Central memory CD8-positive, alpha-beta T cell (primary cell): ENCODE measurements at regions not wholly inside any gene's neighbourhood (a gene's known extent, or its start where the extent isn't known, plus 50 kb on each side); places are given as distances from the start of the nearest gene placed in this dataset.
A peak's percentile ranks its signal among the peaks of the same experiment; 100 is the strongest.
"Not testable (repeated sequence)": the region's sequence is repeated elsewhere in the genome, so short reads cannot be mapped to it uniquely, and the experiment has no call there.

ENCODE experiments used
- ATAC-seq: fragments of 150-1000 bp; cut with Tn5 transposase; replicated peaks from 2 replicates; pipeline ENCODE4 v1.10.0; 2022; ENCODE audit warnings: mild to moderate bottlenecking, moderate FRiP score, moderate number of reproducible peaks; ENCODE audit not compliant: poor library complexity, severe bottlenecking; ENCODE audit errors: extremely low read depth
- DNase-seq, 2 donors: peaks; one replicate each; pipeline ENCODE4 v3.0.0; 2021; ENCODE audit warnings: low spot score in 2 of 2
- H3K27ac Mint-ChIP-seq: one replicate; pipeline ENCODE4 v1.8.0; 2022; ENCODE audit warnings: low read depth, mild to moderate bottlenecking, moderate library complexity, mixed read lengths
- H3K27me3 Mint-ChIP-seq: one replicate; pipeline ENCODE4 v1.8.0; 2022; ENCODE audit warnings: mixed read lengths
- H3K36me3 Mint-ChIP-seq: one replicate; pipeline ENCODE4 v1.8.0; 2022; ENCODE audit warnings: mild to moderate bottlenecking, moderate library complexity, mixed read lengths; ENCODE audit not compliant: insufficient read depth
- H3K4me1 Mint-ChIP-seq: one replicate; pipeline ENCODE4 v1.8.0; 2022; ENCODE audit warnings: mixed read lengths
- H3K4me3 Mint-ChIP-seq: one replicate; pipeline ENCODE4 v1.8.0; 2022; ENCODE audit warnings: mild to moderate bottlenecking, moderate library complexity, mixed read lengths
- H3K9me3 Mint-ChIP-seq: one replicate; pipeline ENCODE4 v1.8.0; 2022; ENCODE audit warnings: mixed read lengths

- Mint-ChIP-seq H3K27me3 (no peaks in the 10 kb centered on the region), H3K9me3 (no peaks in the 10 kb centered on the region), H3K27ac (no peak overlapping the region), H3K4me1 (peaks cover 37% of the 10 kb centered on the region), H3K36me3 (no peaks in the 10 kb centered on the region), H3K4me3 (no peak overlapping the region)
- DNase-seq, result no peak
- ATAC-seq, result no peak
Measured at GRCh38 chr2:234403751-234404150, 93.1 kb downstream of the ARL4C start.

GRCh38 chr2:234403074-234403473 lies 93.8 kb downstream of the ARL4C start:
- Mint-ChIP-seq H3K27ac (no peak overlapping the region), H3K4me3 (no peak overlapping the region), H3K36me3 (no peaks in the 10 kb centered on the region), H3K9me3 (no peaks in the 10 kb centered on the region), H3K4me1 (peaks cover 43% of the 10 kb centered on the region), H3K27me3 (no peaks in the 10 kb centered on the region)
- no peak for DNase-seq
- no peak for ATAC-seq

DNA sequence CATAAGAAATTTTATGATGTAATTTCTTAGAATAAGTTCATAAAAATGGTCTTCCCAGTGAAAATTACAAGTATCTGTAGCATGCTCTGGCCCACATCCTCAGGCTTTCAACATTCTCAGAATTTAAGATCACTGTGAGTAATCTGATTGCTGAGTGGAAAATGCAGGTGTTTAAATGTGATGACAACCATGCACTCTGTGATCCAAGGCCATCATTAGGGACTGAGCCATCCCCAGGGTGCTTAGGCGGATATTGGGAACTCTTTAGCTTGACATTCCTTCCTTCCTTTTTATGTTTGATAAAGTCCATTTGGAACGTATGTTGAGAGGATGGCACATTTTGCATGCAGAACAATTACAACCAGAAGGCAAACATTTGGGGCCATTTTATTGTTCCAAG lies 95.5 kb downstream of the ARL4C start:
- Mint-ChIP-seq H3K27ac (no peak overlapping the region), H3K9me3 (no peaks in the 10 kb centered on the region), H3K4me1 (peaks cover 39% of the 10 kb centered on the region), H3K27me3 (no peaks in the 10 kb centered on the region), H3K36me3 (no peaks in the 10 kb centered on the region), H3K4me3 (no peak overlapping the region)
- DNase-seq (no peak), ATAC-seq (no peak)

- Mint-ChIP-seq H3K4me3 (no peak overlapping the region), H3K9me3 (no peaks in the 10 kb centered on the region), H3K4me1 (peaks cover 31% of the 10 kb centered on the region), H3K27me3 (no peaks in the 10 kb centered on the region), H3K27ac (no peak overlapping the region), H3K36me3 (no peaks in the 10 kb centered on the region)
- ATAC-seq (no peak), DNase-seq (no peak)
Measured at GRCh38 chr2:234399451-234400246, 97.2 kb downstream of the ARL4C start.

DNA sequence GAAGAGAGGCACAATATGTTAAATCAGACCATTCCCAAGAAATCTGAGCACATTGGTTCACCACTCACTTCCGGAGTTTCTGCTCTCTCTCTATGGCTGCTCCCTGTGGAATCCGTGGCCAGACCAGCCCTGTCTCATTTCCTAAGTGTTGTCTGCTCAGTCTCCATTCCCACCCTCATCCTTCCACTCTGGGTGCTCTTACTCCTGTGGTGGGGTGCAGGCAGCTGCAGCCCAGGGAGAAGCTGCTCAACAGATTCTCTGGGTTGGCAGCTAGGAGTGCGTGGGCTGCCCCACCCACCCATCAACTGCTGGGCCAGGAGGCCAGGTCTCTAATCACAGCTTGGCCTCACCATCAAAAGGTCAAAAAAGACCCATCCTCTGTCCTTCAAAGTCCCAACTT lies 98.3 kb downstream of the ARL4C start:
- Mint-ChIP-seq H3K27ac (no peak overlapping the region), H3K9me3 (no peaks in the 10 kb centered on the region), H3K4me1 (peaks cover 41% of the 10 kb centered on the region), H3K36me3 (no peaks in the 10 kb centered on the region), H3K4me3 (no peak overlapping the region), H3K27me3 (no peaks in the 10 kb centered on the region)
- ATAC-seq (no peak), DNase-seq (no peak)

DNA sequence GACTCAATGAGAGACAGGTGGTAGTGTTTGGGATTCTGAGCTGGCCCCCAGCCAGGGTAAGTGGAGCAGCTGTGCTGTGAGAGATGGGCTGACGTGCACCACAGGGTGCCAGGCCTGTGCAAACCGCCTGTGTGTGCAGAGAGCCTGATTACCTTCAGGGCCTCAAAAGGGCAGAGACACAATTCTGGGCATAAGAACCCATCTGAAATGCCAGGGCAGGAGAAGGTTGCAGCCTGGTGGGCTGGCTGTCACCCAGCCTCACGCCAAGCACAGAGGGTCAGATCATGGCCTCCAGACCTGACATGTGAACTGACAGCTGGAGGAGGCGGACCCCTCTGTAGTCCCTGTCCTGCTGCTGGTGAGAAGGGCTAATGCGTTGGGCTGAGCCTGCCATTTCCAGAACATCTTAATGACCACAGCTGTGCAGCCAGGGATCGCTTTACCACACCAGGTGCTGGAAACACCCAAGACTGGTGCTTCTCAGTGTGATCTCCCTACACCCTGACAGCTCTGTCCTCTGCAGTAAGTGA lies 100.9 kb downstream of the ARL4C start:
- no peak overlapping the region for H3K27ac Mint-ChIP-seq
- H3K4me1 Mint-ChIP-seq, result peaks cover 51% of the 10 kb centered on the region
- DNase-seq (no peak), ATAC-seq (no peak)
- H3K9me3 Mint-ChIP-seq, result no peaks in the 10 kb centered on the region
- H3K4me3 Mint-ChIP-seq, result no peak overlapping the region
- no peaks in the 10 kb centered on the region for H3K27me3 Mint-ChIP-seq
- H3K36me3 Mint-ChIP-seq, result no peaks in the 10 kb centered on the region

DNA sequence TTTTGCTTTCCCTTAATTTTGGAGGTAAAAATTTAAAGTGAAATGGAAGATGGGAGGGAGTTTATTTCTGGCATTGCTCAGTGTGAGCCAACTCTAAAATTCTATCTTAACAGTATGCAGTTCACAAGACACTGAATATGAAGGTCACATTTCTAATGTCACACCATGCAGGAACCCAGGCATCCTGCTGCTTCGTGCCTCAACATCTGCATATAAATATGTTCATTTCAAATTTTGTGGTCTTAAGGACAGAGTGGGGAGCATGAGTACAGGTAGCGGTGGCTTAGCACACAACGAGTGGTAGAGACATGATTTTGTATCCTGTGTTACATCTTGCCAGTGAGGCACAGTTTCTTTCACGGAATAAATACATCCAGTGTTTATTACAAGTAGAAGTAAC lies 102.4 kb downstream of the ARL4C start:
- peaks cover 52% of the 10 kb centered on the region for H3K4me1 Mint-ChIP-seq
- peak overlapping the region; percentile 64 for H3K27ac Mint-ChIP-seq
- H3K36me3 Mint-ChIP-seq, result no peaks in the 10 kb centered on the region
- ATAC-seq (no peak), DNase-seq (no peak)
- H3K27me3 Mint-ChIP-seq, result no peaks in the 10 kb centered on the region
- no peak overlapping the region for H3K4me3 Mint-ChIP-seq
- no peaks in the 10 kb centered on the region for H3K9me3 Mint-ChIP-seq

DNA sequence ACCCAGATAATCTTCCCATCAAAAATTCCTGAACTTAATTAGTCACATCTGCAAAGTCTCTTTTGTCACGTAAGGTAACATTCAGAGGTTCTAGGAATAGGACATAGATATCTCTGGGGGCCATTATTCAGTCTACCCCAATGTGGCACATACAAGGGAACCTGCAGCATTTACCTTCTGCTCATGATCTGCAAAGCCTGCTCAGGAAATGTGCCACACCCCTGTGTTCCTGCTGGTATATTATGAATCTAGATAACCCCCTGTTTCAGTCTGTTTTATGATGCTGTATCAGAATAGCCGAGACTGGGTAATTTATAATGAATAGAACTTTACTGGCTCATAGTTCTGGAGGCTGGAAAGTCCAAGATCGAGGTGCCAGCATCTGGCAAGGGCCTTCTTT lies 103.5 kb downstream of the ARL4C start:
- ATAC-seq (no peak), DNase-seq (no peak)
- peak overlapping the region; percentile 64 for H3K27ac Mint-ChIP-seq
- H3K4me1 Mint-ChIP-seq, result peaks cover 48% of the 10 kb centered on the region
- no peaks in the 10 kb centered on the region for H3K27me3 Mint-ChIP-seq
- H3K4me3 Mint-ChIP-seq, result peak overlapping the region; percentile 48
- no peaks in the 10 kb centered on the region for H3K36me3 Mint-ChIP-seq
- no peaks in the 10 kb centered on the region for H3K9me3 Mint-ChIP-seq

GRCh38 chr2:234392041-234392615 lies 104.8 kb downstream of the ARL4C start:
- Mint-ChIP-seq H3K36me3 (no peaks in the 10 kb centered on the region), H3K4me1 (peaks cover 47% of the 10 kb centered on the region), H3K27me3 (no peaks in the 10 kb centered on the region), H3K4me3 (no peak overlapping the region), H3K9me3 (no peaks in the 10 kb centered on the region), H3K27ac (peak overlapping the region; percentile 35)
- no peak for ATAC-seq
- no peak for DNase-seq

- Mint-ChIP-seq H3K4me1 (peaks cover 47% of the 10 kb centered on the region), H3K27ac (peak overlapping the region; percentile 35)
Measured at GRCh38 chr2:234391625-234392024, 105.3 kb downstream of the ARL4C start.

DNA sequence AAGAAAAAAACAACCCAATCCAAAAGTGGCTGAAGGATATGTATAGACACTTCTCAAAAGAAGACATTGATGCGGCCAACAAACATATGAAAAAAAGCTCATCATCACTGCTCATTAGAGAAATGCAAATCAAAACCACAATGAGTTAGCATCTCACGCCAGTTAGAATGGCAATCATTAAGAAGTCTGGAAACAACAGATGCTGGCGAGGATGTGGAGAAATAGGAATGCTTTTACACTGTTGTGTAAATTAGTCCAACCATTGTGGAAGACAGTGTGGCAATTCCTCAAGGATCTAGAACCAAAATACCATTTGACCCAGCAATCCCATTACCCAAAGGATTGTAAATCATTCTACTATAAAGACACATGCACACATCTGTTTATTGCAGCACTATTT lies 107.2 kb downstream of the ARL4C start:
- not testable (repeated sequence) for H3K4me3 Mint-ChIP-seq, H3K27ac Mint-ChIP-seq, ATAC-seq, H3K36me3 Mint-ChIP-seq, H3K27me3 Mint-ChIP-seq, H3K9me3 Mint-ChIP-seq, DNase-seq
- peaks cover 38% of the 10 kb centered on the region for H3K4me1 Mint-ChIP-seq

More at GRCh38 chr2:234391625-234392024, 105.3 kb downstream of the ARL4C start:
- ATAC-seq (no peak), DNase-seq (no peak)
- no peaks in the 10 kb centered on the region for H3K27me3 Mint-ChIP-seq
- no peaks in the 10 kb centered on the region for H3K36me3 Mint-ChIP-seq
- H3K9me3 Mint-ChIP-seq, result no peaks in the 10 kb centered on the region
- H3K4me3 Mint-ChIP-seq, result no peak overlapping the region

- Mint-ChIP-seq H3K36me3 (no peaks in the 10 kb centered on the region), H3K4me3 (no peak overlapping the region), H3K27ac (no peak overlapping the region), H3K4me1 (peaks cover 27% of the 10 kb centered on the region), H3K27me3 (no peaks in the 10 kb centered on the region), H3K9me3 (no peaks in the 10 kb centered on the region)
- no peak for DNase-seq
- no peak for ATAC-seq
Measured at GRCh38 chr2:234388591-234388990, 108.3 kb downstream of the ARL4C start.

GRCh38 chr2:234386971-234387370 lies 109.9 kb downstream of the ARL4C start:
- H3K27ac Mint-ChIP-seq, result peak overlapping the region; percentile 13
- no peak for DNase-seq

More at GRCh38 chr2:234386971-234387370, 109.9 kb downstream of the ARL4C start:
- peaks cover 12% of the 10 kb centered on the region for H3K4me1 Mint-ChIP-seq
- H3K4me3 Mint-ChIP-seq, result no peak overlapping the region
- no peak for ATAC-seq
- H3K27me3 Mint-ChIP-seq, result no peaks in the 10 kb centered on the region
- no peaks in the 10 kb centered on the region for H3K36me3 Mint-ChIP-seq
- no peaks in the 10 kb centered on the region for H3K9me3 Mint-ChIP-seq
